MM.1S (cell line): ENCODE measurements at regions not wholly inside any gene's neighbourhood (a gene's known extent, or its start where the extent isn't known, plus 50 kb on each side); places are given as distances from the start of the nearest gene placed in this dataset.
"Not testable (repeated sequence)": the region's sequence is repeated elsewhere in the genome, so short reads cannot be mapped to it uniquely, and the experiment has no call there.

Source experiments
- DNase-seq: peaks from one replicate; pipeline ENCODE4 v3.0.0-alpha.2; 2015
- H2AFZ ChIP-seq: fragments of 300-600 bp; sonication (generic); 2 replicates; pipeline ENCODE4 v1.6.0; 2016; ENCODE audit warnings: antibody characterized with exemption, low read length
- H3F3A ChIP-seq: fragments of 300-600 bp; sonication (generic); 2 replicates; pipeline ENCODE4 v1.6.1; 2016; ENCODE audit warnings: mild to moderate bottlenecking, antibody characterized with exemption, low read length, moderate library complexity, mixed read lengths; ENCODE audit not compliant: insufficient read depth
- H3K27ac ChIP-seq: fragments of 300-600 bp; sonication (generic); 2 replicates; pipeline ENCODE4 v1.5.1; 2016; ENCODE audit warnings: mild to moderate bottlenecking, low read length
- H3K27me3 ChIP-seq: fragments of 300-600 bp; sonication (generic); replicated peaks from 2 replicates; pipeline ENCODE4 v1.6.0; 2016; ENCODE audit warnings: low read length; ENCODE audit not compliant: insufficient read depth
- H3K36me3 ChIP-seq: fragments of 300-600 bp; sonication (generic); replicated peaks from 2 replicates; pipeline ENCODE4 v1.6.1; 2016; ENCODE audit warnings: mild to moderate bottlenecking, low read length, mixed read lengths; ENCODE audit not compliant: insufficient read depth
- H3K4me1 ChIP-seq: fragments of 300-600 bp; sonication (generic); 2 replicates; pipeline ENCODE4 v1.6.1; 2016; ENCODE audit warnings: low read length, mixed read lengths
- H3K4me2 ChIP-seq: fragments of 300-600 bp; sonication (generic); 2 replicates; pipeline ENCODE4 v1.6.0; 2016; ENCODE audit warnings: low read depth, low read length
- H3K4me3 ChIP-seq: fragments of 300-600 bp; sonication (generic); 2 replicates; pipeline ENCODE4 v1.5.1; 2016; ENCODE audit warnings: low read length, mixed read lengths
- H3K79me2 ChIP-seq: fragments of 300-600 bp; sonication (generic); 2 replicates; pipeline ENCODE4 v1.6.1; 2016; ENCODE audit warnings: mixed run types, low read length, mixed read lengths
- H3K9ac ChIP-seq: fragments of 300-600 bp; sonication (generic); 2 replicates; pipeline ENCODE4 v1.6.1; 2016; ENCODE audit warnings: low read length, mixed read lengths
- H3K9me2 ChIP-seq: fragments of 300-600 bp; sonication (generic); replicated peaks from 2 replicates; pipeline ENCODE4 v1.6.1; 2016; ENCODE audit warnings: mild to moderate bottlenecking, low read length, mixed read lengths; ENCODE audit not compliant: insufficient read depth
- H3K9me3 ChIP-seq: fragments of 300-600 bp; sonication (generic); replicated peaks from 2 replicates; pipeline ENCODE4 v1.6.1; 2016; ENCODE audit warnings: mild to moderate bottlenecking, low read length, mixed read lengths; ENCODE audit not compliant: insufficient read depth
- H4K20me1 ChIP-seq: fragments of 300-600 bp; sonication (generic); 2 replicates; pipeline ENCODE4 v1.6.1; 2016; ENCODE audit warnings: mild to moderate bottlenecking, low read length, moderate library complexity, mixed read lengths; ENCODE audit not compliant: insufficient read depth
- EZH2 ChIP-seq: fragments of 300-600 bp; sonication (generic); optimal IDR thresholded peaks from 2 replicates; pipeline ENCODE3; 2017; ENCODE audit warnings: low read depth, mild to moderate bottlenecking, antibody characterized with exemption, low read length, mixed read lengths
- EZH2phosphoT487 ChIP-seq: fragments of 300-600 bp; sonication (generic); IDR thresholded peaks from 2 replicates; pipeline ENCODE4 v1.6.1; 2018; ENCODE audit warnings: antibody characterized with exemption, low read length
- TF ChIP-seq, protein P1 (sequence below): fragments of 300-600 bp; sonication (generic); IDR thresholded peaks from 2 replicates; pipeline ENCODE4 v1.5.1; 2016; ENCODE audit warnings: antibody characterized with exemption, low read length, mixed read lengths

DNA sequence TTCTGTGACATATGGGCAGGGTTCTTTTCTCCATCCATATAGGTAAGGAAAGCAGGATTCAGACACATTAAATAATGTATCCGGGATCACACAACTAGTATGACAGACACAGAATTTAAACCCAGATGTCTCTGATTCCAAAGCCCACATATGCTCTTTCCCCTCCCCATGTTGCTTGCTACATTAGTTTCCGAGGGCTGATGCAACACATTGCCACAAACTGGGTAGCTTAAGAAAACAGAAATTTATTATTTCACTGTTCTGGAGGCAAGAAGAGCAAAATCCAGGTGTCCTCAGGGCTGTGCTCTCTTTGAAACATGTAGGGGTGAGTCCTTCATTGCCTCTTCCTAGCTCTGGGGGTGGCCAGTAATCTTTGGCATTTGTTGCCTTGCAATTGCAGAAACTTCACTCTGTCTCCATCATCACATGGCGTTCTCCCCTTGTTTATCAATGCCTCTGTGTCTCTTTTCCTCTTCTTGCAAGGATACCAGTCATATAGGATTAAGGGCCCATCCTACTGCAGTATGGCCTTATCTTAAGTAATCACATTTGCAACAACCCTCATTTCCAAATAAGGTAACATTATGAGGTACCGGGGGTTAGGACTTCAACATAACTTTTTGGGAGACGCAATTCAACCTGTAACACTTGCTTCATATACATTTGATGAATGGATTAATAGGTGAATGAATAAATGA, 83.0 kb upstream of the CCND2 start:
- no peak for DNase-seq
- Histone ChIP-seq H3K9me3 (no peaks in the 10 kb centered on the region), H2AFZ (no peak overlapping the region), H3K27me3 (no peaks in the 10 kb centered on the region), H3K4me2 (no peak overlapping the region), H3K4me3 (no peak overlapping the region), H3K9me2 (no peaks in the 10 kb centered on the region), H3F3A (no peaks in the 10 kb centered on the region), H3K4me1 (no peaks in the 10 kb centered on the region), H3K79me2 (no peaks in the 10 kb centered on the region), H4K20me1 (no peaks in the 10 kb centered on the region), H3K36me3 (no peaks in the 10 kb centered on the region), H3K9ac (no peak overlapping the region), H3K27ac (no peak overlapping the region)
- TF ChIP-seq, protein P1, sequence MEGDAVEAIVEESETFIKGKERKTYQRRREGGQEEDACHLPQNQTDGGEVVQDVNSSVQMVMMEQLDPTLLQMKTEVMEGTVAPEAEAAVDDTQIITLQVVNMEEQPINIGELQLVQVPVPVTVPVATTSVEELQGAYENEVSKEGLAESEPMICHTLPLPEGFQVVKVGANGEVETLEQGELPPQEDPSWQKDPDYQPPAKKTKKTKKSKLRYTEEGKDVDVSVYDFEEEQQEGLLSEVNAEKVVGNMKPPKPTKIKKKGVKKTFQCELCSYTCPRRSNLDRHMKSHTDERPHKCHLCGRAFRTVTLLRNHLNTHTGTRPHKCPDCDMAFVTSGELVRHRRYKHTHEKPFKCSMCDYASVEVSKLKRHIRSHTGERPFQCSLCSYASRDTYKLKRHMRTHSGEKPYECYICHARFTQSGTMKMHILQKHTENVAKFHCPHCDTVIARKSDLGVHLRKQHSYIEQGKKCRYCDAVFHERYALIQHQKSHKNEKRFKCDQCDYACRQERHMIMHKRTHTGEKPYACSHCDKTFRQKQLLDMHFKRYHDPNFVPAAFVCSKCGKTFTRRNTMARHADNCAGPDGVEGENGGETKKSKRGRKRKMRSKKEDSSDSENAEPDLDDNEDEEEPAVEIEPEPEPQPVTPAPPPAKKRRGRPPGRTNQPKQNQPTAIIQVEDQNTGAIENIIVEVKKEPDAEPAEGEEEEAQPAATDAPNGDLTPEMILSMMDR: no peak
- TF ChIP-seq EZH2: no peak
- no peak for TF ChIP-seq EZH2phosphoT487

GRCh38 chr12:4189721-4190120, 83.8 kb upstream of the CCND2 start:
- no peaks in the 10 kb centered on the region for H3K79me2 ChIP-seq
- no peak overlapping the region for H2AFZ ChIP-seq
- no peaks in the 10 kb centered on the region for H3K9me3 ChIP-seq
- no peaks in the 10 kb centered on the region for H4K20me1 ChIP-seq
- no peaks in the 10 kb centered on the region for H3K27me3 ChIP-seq
- no peaks in the 10 kb centered on the region for H3K9me2 ChIP-seq
- DNase-seq: no peak
- H3K36me3 ChIP-seq: no peaks in the 10 kb centered on the region
- TF ChIP-seq, protein P1: no peak
- no peak for TF ChIP-seq EZH2
- no peak for TF ChIP-seq EZH2phosphoT487
- H3K27ac ChIP-seq: no peak overlapping the region
- no peaks in the 10 kb centered on the region for H3F3A ChIP-seq
- H3K4me3 ChIP-seq: no peak overlapping the region
- no peak overlapping the region for H3K9ac ChIP-seq
- H3K4me2 ChIP-seq: no peak overlapping the region
- no peaks in the 10 kb centered on the region for H3K4me1 ChIP-seq

DNA sequence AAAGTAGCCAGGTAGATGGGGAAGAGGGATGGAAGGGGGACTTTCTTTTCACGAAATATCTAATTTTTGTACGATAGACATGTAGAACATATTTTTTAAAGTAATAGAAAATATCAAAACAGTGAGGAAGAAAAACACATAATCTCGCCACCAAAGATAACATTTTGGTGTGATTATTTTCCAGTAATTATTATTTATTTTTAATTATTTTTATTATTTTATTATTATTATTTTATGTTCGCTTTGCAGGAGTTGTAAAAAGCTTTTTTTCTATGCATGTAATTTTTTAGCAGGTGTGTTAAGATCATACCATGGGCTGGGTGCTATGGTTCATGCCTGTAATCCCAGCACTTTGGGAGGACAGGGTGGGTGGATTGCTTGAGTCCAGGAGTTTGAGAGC, 85.6 kb upstream of the CCND2 start:
- Histone ChIP-seq H3K36me3 (no peaks in the 10 kb centered on the region), H3K4me3 (no peak overlapping the region), H3K4me1 (no peaks in the 10 kb centered on the region), H3K4me2 (no peak overlapping the region), H3K9me2 (no peaks in the 10 kb centered on the region), H3K9me3 (no peaks in the 10 kb centered on the region), H3K9ac (no peak overlapping the region), H3K79me2 (no peaks in the 10 kb centered on the region), H3F3A (no peaks in the 10 kb centered on the region), H3K27ac (no peak overlapping the region), H2AFZ (no peak overlapping the region), H4K20me1 (no peaks in the 10 kb centered on the region), H3K27me3 (no peaks in the 10 kb centered on the region)
- no peak for DNase-seq
- TF ChIP-seq, protein P1: no peak
- no peak for TF ChIP-seq EZH2phosphoT487
- no peak for TF ChIP-seq EZH2

GRCh38 chr12:4187315-4187714, 86.2 kb upstream of the CCND2 start:
- H3K9me3 ChIP-seq, H3K4me3 ChIP-seq, H4K20me1 ChIP-seq, H3K36me3 ChIP-seq, H3K9me2 ChIP-seq, H3K79me2 ChIP-seq, H3K4me2 ChIP-seq, H3K4me1 ChIP-seq, H3K27ac ChIP-seq, H3K27me3 ChIP-seq, H3K9ac ChIP-seq, H2AFZ ChIP-seq, DNase-seq, H3F3A ChIP-seq: not testable (repeated sequence)
